ENCODE measurements at regions not wholly inside any gene's neighbourhood (a gene's known extent, or its start where the extent isn't known, plus 50 kb on each side); places are given as distances from the start of the nearest gene placed in this dataset.

GRCh38 chr3:191628571-191628970 lies 167.6 kb downstream of the PYDC2 start:
- TF ChIP-seq CTCF (IDR thresholded peaks at IDR 0.05; ENCODE audit: insufficient read depth, low read depth, low read length) (no peak), EZH2 (IDR thresholded peaks at IDR 0.05; ENCODE audit: insufficient read depth, low read length) (no peak)
